Panc1 (cell line): ENCODE measurements at regions not wholly inside any gene's neighbourhood (a gene's known extent, or its start where the extent isn't known, plus 50 kb on each side); places are given as distances from the start of the nearest gene placed in this dataset.

Experiments
- ATAC-seq: fragments of 200-7000 bp; cut with Tn5 transposase; 2 replicates; pipeline ENCODE4 v1.9.1; 2020; ENCODE audit warnings: mild to moderate bottlenecking, moderate library complexity
- BruUV-seq: library from RNA; stranded (reverse); fragments of 400-500 nt; replicated peaks from 2 replicates; lab custom pipeline; 2021; lab: Mats Ljungman, UMichigan
- CTCF ChIA-PET: fragments of 300-600 bp; sonication (Branson Sonifier 250); formaldehyde crosslinking; loops from one replicate; lab custom pipeline; 2022; ENCODE audit warnings: antibody characterized with exemption; lab: Charles Lee
- POLR2A ChIA-PET: fragments of 300-600 bp; sonication (Branson Sonifier 250); formaldehyde crosslinking; loops from one replicate; lab custom pipeline; 2022; ENCODE audit warnings: antibody characterized with exemption; lab: Charles Lee
- DNase-seq: peaks from one replicate; pipeline ENCODE4 v3.0.0-alpha.2; 2010; ENCODE audit warnings: low read depth, low spot score
- H3K27ac ChIP-seq: 2 replicates; pipeline ENCODE4 v1.5.1; 2011; ENCODE audit warnings: mild to moderate bottlenecking, low read length, inconsistent platforms
- H3K27me3 ChIP-seq: fragments of 200-500 bp; sonication (Bioruptor generic); 2 replicates; pipeline ENCODE4 v1.6.0; 2014; ENCODE audit warnings: low read length, inconsistent platforms; ENCODE audit not compliant: control insufficient read depth, insufficient read depth
- H3K36me3 ChIP-seq: fragments of 200-500 bp; sonication (Bioruptor generic); 2 replicates; pipeline ENCODE4 v1.5.1; 2014; ENCODE audit warnings: inconsistent platforms, mild to moderate bottlenecking, low read length, moderate library complexity; ENCODE audit not compliant: control insufficient read depth, insufficient read depth
- H3K4me1 ChIP-seq: 2 replicates; pipeline ENCODE4 v1.5.1; 2011; ENCODE audit warnings: inconsistent platforms, mild to moderate bottlenecking, low read length, moderate library complexity; ENCODE audit not compliant: control insufficient read depth, insufficient read depth
- H3K4me3 ChIP-seq, 2 experiments: 2 replicates each; pipeline ENCODE4 v1.5.1; 2011 to 2012; ENCODE audit warnings: low read depth in 2 of 2, low read length in 2 of 2, mild to moderate bottlenecking in 2 of 2, inconsistent platforms in 1 of 2, moderate library complexity in 1 of 2
- H3K9me3 ChIP-seq: fragments of 200-500 bp; sonication (Bioruptor generic); 2 replicates; pipeline ENCODE4 v1.5.1; 2014; ENCODE audit warnings: low read depth, mild to moderate bottlenecking, inconsistent platforms, low read length, moderate library complexity; ENCODE audit not compliant: control insufficient read depth, insufficient read depth
- POLR2AphosphoS5 ChIP-seq: IDR thresholded peaks from 2 replicates; pipeline ENCODE4 v1.6.1; 2012; ENCODE audit warnings: mild to moderate bottlenecking, low read depth, low read length, moderate library complexity
- SIN3A ChIP-seq: IDR thresholded peaks from 2 replicates; pipeline ENCODE4 v1.6.1; 2012; ENCODE audit warnings: low read depth, mild to moderate bottlenecking, low read length, moderate library complexity, borderline replicate concordance; ENCODE audit not compliant: insufficient read depth
- TCF7L2 ChIP-seq: IDR thresholded peaks from 2 replicates; pipeline ENCODE4 v1.6.1; 2011; ENCODE audit warnings: mild to moderate bottlenecking, low read depth, low read length, inconsistent platforms
- in situ Hi-C: cut with HindIII; loops from 2 replicates; pipeline ENCODE4 v1.10.0; 2016; ENCODE audit warnings: low sequenced_read_pairs, low pct_unique_long_range_greater_than_20kb
- intact Hi-C: fragments of 100-400 bp; cut with micrococcal nuclease; formaldehyde crosslinking; loops from one replicate; pipeline ENCODE4 v1.10.0; 2022; ENCODE audit not compliant: unreplicated experiment
- TF ChIP-seq, protein P1 (sequence below), 2 experiments: IDR thresholded peaks; 2 replicates each; pipeline ENCODE4 v1.6.1; 2011 to 2012; ENCODE audit warnings: low read depth in 2 of 2, control low read depth in 1 of 2, low read length in 1 of 2, mild to moderate bottlenecking in 1 of 2, moderate library complexity in 1 of 2; ENCODE audit not compliant: insufficient read depth in 1 of 2
- TF ChIP-seq, protein P2 (sequence below): fragments of 450-650 bp; IDR thresholded peaks from 2 replicates; pipeline ENCODE4 v1.5.1; 2017; ENCODE audit warnings: mild to moderate bottlenecking

DNA sequence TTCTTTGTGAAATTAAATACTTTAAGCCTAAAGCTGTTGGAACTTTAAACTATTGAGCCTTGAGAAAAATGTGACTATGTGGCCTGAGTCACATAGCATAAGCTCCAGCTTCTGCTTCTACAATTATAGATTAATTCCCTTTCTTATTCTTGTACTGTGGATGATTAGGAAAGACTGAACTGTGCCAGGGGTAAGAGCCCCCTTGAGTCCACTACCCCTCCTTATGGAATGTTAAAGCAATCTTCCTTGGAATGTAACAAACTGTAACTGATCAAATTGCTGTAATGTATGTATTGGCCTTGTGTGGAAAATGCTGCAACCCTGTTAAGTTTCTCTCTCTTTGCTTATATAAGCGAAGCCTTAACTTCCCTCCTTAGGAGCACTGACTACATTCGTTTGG lies 273.2 kb downstream of the FAM170A start:
- no peak overlapping the region for H3K27ac ChIP-seq
- DNase-seq (no peak), ATAC-seq (no peak)
- no peak overlapping the region for H3K4me3 ChIP-seq
- no peaks in the 10 kb centered on the region for H3K9me3 ChIP-seq
- in situ Hi-C loops, result no loop called here
- H3K4me1 ChIP-seq, result no peaks in the 10 kb centered on the region
- H3K27me3 ChIP-seq, result no peaks in the 10 kb centered on the region
- intact Hi-C loops, result no loop called here
- H3K36me3 ChIP-seq, result no peaks in the 10 kb centered on the region
- BruUV-seq, result no TSS peak
- CTCF ChIA-PET, result no interaction called here
- POLR2A ChIA-PET, result no interaction called here
- no peak for TF ChIP-seq SIN3A
- TF ChIP-seq, protein P1, sequence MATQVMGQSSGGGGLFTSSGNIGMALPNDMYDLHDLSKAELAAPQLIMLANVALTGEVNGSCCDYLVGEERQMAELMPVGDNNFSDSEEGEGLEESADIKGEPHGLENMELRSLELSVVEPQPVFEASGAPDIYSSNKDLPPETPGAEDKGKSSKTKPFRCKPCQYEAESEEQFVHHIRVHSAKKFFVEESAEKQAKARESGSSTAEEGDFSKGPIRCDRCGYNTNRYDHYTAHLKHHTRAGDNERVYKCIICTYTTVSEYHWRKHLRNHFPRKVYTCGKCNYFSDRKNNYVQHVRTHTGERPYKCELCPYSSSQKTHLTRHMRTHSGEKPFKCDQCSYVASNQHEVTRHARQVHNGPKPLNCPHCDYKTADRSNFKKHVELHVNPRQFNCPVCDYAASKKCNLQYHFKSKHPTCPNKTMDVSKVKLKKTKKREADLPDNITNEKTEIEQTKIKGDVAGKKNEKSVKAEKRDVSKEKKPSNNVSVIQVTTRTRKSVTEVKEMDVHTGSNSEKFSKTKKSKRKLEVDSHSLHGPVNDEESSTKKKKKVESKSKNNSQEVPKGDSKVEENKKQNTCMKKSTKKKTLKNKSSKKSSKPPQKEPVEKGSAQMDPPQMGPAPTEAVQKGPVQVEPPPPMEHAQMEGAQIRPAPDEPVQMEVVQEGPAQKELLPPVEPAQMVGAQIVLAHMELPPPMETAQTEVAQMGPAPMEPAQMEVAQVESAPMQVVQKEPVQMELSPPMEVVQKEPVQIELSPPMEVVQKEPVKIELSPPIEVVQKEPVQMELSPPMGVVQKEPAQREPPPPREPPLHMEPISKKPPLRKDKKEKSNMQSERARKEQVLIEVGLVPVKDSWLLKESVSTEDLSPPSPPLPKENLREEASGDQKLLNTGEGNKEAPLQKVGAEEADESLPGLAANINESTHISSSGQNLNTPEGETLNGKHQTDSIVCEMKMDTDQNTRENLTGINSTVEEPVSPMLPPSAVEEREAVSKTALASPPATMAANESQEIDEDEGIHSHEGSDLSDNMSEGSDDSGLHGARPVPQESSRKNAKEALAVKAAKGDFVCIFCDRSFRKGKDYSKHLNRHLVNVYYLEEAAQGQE (IDR thresholded peaks at IDR 0.05; ENCODE audit: insufficient read depth in 1 of 2, low read depth in 2 of 2, low read length in 1 of 2), result no peak
- TF ChIP-seq, protein P2, sequence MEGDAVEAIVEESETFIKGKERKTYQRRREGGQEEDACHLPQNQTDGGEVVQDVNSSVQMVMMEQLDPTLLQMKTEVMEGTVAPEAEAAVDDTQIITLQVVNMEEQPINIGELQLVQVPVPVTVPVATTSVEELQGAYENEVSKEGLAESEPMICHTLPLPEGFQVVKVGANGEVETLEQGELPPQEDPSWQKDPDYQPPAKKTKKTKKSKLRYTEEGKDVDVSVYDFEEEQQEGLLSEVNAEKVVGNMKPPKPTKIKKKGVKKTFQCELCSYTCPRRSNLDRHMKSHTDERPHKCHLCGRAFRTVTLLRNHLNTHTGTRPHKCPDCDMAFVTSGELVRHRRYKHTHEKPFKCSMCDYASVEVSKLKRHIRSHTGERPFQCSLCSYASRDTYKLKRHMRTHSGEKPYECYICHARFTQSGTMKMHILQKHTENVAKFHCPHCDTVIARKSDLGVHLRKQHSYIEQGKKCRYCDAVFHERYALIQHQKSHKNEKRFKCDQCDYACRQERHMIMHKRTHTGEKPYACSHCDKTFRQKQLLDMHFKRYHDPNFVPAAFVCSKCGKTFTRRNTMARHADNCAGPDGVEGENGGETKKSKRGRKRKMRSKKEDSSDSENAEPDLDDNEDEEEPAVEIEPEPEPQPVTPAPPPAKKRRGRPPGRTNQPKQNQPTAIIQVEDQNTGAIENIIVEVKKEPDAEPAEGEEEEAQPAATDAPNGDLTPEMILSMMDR, result no peak
- no peak for TF ChIP-seq TCF7L2
- no peak for TF ChIP-seq POLR2AphosphoS5

DNA sequence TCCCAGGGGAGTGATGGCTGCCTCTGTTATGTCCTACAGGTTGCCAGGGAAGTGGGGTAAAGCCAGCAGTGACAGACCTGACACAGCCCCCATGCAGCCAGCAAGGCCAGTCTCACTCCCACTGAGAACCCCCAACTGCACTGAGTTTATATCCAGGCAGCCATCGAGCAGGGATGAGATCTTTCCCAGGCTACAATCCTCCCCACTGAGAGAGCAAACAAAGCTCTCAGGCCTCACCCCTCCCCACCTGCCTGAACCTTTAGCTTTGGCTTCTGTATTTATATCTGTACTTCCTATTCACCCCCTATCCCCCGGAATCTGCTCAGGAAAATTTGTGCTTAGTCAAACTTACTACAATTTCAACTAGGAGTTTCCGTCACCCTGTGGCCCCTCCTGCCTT lies 284.1 kb downstream of the FAM170A start:
- no peak overlapping the region for H3K27ac ChIP-seq
- DNase-seq (no peak), ATAC-seq (no peak)
- intact Hi-C loops (no loop called here), in situ Hi-C loops (no loop called here)
- no peak overlapping the region for H3K4me3 ChIP-seq
- H3K4me1 ChIP-seq, result no peaks in the 10 kb centered on the region
- H3K36me3 ChIP-seq, result no peaks in the 10 kb centered on the region
- H3K27me3 ChIP-seq, result no peaks in the 10 kb centered on the region
- POLR2A ChIA-PET, result no interaction called here
- CTCF ChIA-PET, result no interaction called here
- no peaks in the 10 kb centered on the region for H3K9me3 ChIP-seq
- TF ChIP-seq, protein P1 (IDR thresholded peaks at IDR 0.05; ENCODE audit: insufficient read depth in 1 of 2, low read depth in 2 of 2, low read length in 1 of 2), result no peak
- TF ChIP-seq POLR2AphosphoS5 (no peak), SIN3A (no peak), TCF7L2 (no peak)
- TF ChIP-seq, protein P2, result no peak
- no TSS peak for BruUV-seq
